ENCODE measurements at regions not wholly inside any gene's neighbourhood (a gene's known extent, or its start where the extent isn't known, plus 50 kb on each side); places are given as distances from the start of the nearest gene placed in this dataset.
"Not testable (repeated sequence)": the region's sequence is repeated elsewhere in the genome, so short reads cannot be mapped to it uniquely, and the experiment has no call there.

DNA sequence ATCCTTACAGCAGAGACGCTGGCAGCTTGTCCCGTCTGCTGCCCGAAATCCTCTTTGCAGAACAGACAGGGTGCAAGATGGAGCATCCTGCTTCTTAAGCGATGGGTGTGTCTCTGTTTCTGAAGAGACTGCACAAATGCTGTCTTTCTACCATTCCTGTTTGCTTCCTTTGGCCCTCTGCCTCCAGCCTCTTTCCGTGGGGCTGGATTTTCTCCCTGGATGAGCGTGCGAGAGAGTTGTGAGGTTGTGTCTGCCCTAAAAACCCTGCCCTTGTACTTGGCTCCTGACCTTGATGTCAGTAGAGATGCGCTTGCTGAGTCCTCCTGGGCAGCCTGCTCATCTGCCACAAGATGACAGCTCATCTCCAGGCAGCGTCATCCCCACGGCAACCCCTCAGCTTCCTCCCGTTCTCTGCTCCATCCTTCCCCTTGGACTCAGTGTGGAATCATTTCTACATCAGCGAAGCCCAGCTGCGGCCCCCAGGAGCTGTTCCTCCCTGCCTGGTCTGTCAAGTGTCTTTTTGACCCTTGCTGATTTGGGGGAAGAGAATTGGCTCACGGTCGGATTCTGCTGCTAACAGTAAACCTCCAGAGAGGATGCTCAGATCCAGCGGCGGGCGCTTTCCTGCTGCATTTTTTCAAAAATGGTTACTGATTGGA is 246.2 kb downstream of the ASMT start:
- H3K36me3 ChIP-seq: no peaks in the 10 kb centered on the region
- DNase-seq: no peak
- H3K4me3 ChIP-seq (replicated peaks in 1 of 3): no peak overlapping the region
- 71 to 72% methylated on average over 18 of the region's 18 CpGs for WGBS, 2 donors
- intact Hi-C loops (cut with DNase I): no loop called here
- TF ChIP-seq POLR2A (IDR thresholded peaks at IDR 0.05) (no peak), CTCF (IDR thresholded peaks at IDR 0.05) (no peak)
- H3K27ac ChIP-seq: no peak overlapping the region
- H3K27me3 ChIP-seq: no peaks in the 10 kb centered on the region
- H3K4me1 ChIP-seq: no peaks in the 10 kb centered on the region
- no peaks in the 10 kb centered on the region for H3K9me3 ChIP-seq

DNA sequence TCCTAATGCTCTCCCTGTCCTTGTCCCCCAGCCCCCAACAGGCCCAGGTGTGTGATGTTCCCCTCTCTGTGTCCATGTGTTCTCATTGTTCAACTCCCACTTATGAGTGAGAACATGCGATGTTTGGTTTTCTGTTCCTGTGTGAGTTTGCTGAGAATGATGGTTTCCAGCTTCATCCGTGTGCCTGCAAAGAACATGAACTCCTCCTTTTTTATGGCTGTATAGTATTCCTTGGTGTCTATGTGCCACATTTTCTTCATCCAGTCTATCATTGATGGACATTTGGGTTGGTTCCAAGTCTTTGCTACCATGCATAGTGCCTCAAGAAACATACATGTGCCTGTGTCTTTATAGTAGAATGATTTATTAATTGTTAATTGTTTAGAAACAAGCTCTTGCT is 249.1 kb downstream of the ASMT start:
- H3K27ac ChIP-seq; H3K36me3 ChIP-seq; intact Hi-C loops (cut with DNase I); H3K4me3 ChIP-seq (replicated peaks in 1 of 3); DNase-seq; H3K4me1 ChIP-seq; H3K27me3 ChIP-seq; H3K9me3 ChIP-seq: not testable (repeated sequence)
- WGBS, 2 donors: 93 to 98% methylated on average over 2 of the region's 2 CpGs

DNA sequence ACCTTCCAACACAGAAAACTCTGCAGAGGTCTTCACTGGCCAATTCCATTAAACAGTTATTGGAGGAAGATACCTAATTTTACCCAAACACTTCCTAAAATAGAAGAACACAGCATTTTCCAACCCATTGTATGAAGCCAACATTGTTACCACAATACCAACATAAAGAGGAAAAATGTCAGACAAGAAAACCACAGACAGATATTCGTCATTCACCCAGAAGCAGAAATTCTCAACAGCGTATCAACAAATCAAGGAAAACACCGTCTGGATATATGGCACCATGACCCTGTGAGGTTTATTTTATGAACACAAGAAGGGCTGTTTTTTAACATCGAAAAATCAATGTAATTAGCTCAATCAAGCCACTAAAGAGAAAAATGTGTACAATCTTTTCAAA is 255.6 kb downstream of the ASMT start:
- 67 to 72% methylated on average over 4 of the region's 4 CpGs for WGBS, 2 donors
- Histone ChIP-seq H3K27me3 (no peaks in the 10 kb centered on the region), H3K4me3 (replicated peaks in 1 of 3) (no peak overlapping the region), H3K36me3 (no peaks in the 10 kb centered on the region), H3K9me3 (no peaks in the 10 kb centered on the region), H3K27ac (no peak overlapping the region), H3K4me1 (no peaks in the 10 kb centered on the region)
- no peak for DNase-seq
- intact Hi-C loops (cut with DNase I): no loop called here
- no peak for TF ChIP-seq POLR2A (IDR thresholded peaks at IDR 0.05)
- TF ChIP-seq CTCF (IDR thresholded peaks at IDR 0.05): no peak

DNA sequence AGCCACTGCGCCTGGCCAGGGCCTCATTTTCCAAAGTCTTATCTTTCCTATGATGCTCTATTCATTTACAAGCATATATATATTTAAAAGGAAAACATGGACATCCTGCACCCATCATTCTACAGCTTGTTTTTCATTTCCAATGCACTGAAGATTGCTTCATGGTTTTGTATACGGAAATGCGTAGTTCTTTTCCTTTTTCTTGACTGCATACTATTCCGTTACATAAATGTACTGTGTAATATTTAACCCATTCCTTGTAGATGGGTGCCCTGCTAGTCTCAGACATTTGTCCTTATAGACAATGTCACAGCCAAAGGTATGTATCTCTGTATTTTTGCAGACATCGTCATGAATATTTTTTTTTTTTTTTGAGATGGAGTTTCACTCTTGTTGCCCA is 257.0 kb downstream of the ASMT start:
- intact Hi-C loops (cut with DNase I): no loop called here
- no peak overlapping the region for H3K27ac ChIP-seq
- WGBS, 2 donors: 81 to 99% methylated on average over 5 of the region's 5 CpGs
- H3K36me3 ChIP-seq: no peaks in the 10 kb centered on the region
- H3K27me3 ChIP-seq: no peaks in the 10 kb centered on the region
- TF ChIP-seq CTCF (IDR thresholded peaks at IDR 0.05) (no peak), POLR2A (IDR thresholded peaks at IDR 0.05) (no peak)
- no peaks in the 10 kb centered on the region for H3K9me3 ChIP-seq
- H3K4me3 ChIP-seq (replicated peaks in 1 of 3): no peak overlapping the region
- no peaks in the 10 kb centered on the region for H3K4me1 ChIP-seq
- DNase-seq: no peak

DNA sequence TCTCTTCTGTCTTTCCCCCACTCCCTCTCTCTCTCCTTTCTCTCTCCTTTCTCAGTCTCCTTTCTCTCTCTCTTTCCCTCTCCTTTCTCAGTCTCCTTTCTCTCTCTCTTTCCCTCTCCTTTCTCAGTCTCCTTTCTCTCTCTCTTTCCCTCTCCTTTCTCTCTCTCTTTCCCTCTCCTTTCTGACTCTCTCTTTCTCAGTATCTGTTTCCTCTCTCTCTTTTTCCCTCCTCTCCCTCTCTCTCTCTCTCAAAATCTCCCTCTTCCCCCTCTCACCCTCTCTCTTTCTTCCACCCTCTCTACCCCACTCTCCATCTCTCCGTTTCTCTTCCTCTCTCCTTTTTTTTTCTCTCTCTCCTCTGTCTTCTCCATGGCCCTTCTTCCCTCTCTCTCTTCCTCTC is 258.8 kb downstream of the ASMT start:
- Histone ChIP-seq H3K27me3 (no peaks in the 10 kb centered on the region), H3K27ac (no peak overlapping the region), H3K9me3 (no peaks in the 10 kb centered on the region), H3K4me1 (no peaks in the 10 kb centered on the region), H3K4me3 (replicated peaks in 1 of 3) (no peak overlapping the region), H3K36me3 (no peaks in the 10 kb centered on the region)
- TF ChIP-seq POLR2A (IDR thresholded peaks at IDR 0.05) (no peak), CTCF (IDR thresholded peaks at IDR 0.05) (no peak)
- no peak for DNase-seq
- WGBS, 2 donors: 49 to 52% methylated on average over 1 of the region's 1 CpG
- intact Hi-C loops (cut with DNase I): no loop called here

GRCh38 chrX:1874416-1874815 is 259.6 kb downstream of the ASMT start:
- intact Hi-C loops (cut with DNase I): no loop called here
- no peak for DNase-seq
- H3K4me1 ChIP-seq: no peaks in the 10 kb centered on the region
- no peak overlapping the region for H3K4me3 ChIP-seq (replicated peaks in 1 of 3)
- TF ChIP-seq POLR2A (IDR thresholded peaks at IDR 0.05) (no peak), CTCF (IDR thresholded peaks at IDR 0.05) (no peak)
- 47 to 56% methylated on average over 6 of the region's 6 CpGs for WGBS, 2 donors
- H3K27me3 ChIP-seq: no peaks in the 10 kb centered on the region
- no peaks in the 10 kb centered on the region for H3K9me3 ChIP-seq
- no peaks in the 10 kb centered on the region for H3K36me3 ChIP-seq
- no peak overlapping the region for H3K27ac ChIP-seq
